ENCODE measurements at regions not wholly inside any gene's neighbourhood (a gene's known extent, or its start where the extent isn't known, plus 50 kb on each side); places are given as distances from the start of the nearest gene placed in this dataset.

DNA sequence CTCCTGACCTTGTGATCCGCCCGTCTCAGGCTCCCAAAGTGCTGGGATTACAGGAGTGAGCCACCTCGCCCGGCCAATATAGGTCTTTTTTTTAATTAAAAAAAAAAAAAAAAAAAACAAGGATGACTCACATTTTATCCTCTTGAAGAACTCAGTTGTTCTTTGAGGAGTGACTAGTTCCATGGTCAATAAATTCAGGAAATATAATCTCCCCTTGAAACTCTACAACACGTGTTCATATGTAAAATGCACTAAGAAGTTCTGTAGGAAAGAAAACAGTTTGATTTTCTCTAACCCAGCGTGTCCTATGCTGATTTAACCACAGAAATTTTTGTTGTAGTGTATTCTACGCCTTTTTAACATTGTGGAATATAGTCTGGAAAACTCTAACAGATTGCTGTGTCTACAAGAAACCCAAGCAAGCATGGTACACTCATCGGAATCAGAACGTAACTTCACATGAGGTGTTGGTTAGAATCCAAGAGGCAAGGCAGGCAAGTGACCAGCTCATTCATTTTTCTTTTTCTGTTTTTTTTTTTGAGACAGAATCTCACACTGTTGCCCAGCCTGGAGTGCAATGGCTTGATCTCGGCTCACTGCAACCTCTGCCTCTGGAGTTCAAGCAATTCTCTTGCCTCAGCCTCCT, 79.0 kb upstream of the ZNF217 start:
- TF ChIP-seq LEF1 (IDR thresholded peaks at IDR 0.05; ENCODE audit: borderline replicate concordance): no peak
- no peak for TF ChIP-seq ZNF384 (IDR thresholded peaks at IDR 0.05)
- TF ChIP-seq ELF4 (IDR thresholded peaks at IDR 0.05): no peak
- TF ChIP-seq HDGF (IDR thresholded peaks at IDR 0.05; ENCODE audit: borderline replicate concordance): no peak
- no peak for TF ChIP-seq SP1 (IDR thresholded peaks at IDR 0.05)
- TF ChIP-seq, protein P1, sequence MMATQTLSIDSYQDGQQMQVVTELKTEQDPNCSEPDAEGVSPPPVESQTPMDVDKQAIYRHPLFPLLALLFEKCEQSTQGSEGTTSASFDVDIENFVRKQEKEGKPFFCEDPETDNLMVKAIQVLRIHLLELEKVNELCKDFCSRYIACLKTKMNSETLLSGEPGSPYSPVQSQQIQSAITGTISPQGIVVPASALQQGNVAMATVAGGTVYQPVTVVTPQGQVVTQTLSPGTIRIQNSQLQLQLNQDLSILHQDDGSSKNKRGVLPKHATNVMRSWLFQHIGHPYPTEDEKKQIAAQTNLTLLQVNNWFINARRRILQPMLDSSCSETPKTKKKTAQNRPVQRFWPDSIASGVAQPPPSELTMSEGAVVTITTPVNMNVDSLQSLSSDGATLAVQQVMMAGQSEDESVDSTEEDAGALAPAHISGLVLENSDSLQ (IDR thresholded peaks at IDR 0.05): no peak
- no peak for TF ChIP-seq SUZ12 (IDR thresholded peaks at IDR 0.05)
- no peak for TF ChIP-seq TARDBP (IDR thresholded peaks at IDR 0.05)
- TF ChIP-seq BHLHE40 (IDR thresholded peaks at IDR 0.05; ENCODE audit: borderline replicate concordance): no peak
- no peak for TF ChIP-seq NFRKB (IDR thresholded peaks at IDR 0.05)
- no peak for TF ChIP-seq FOXA1 (IDR thresholded peaks at IDR 0.05)
- TF ChIP-seq CTBP1 (IDR thresholded peaks at IDR 0.05; ENCODE audit: borderline replicate concordance): no peak
- TF ChIP-seq FOXM1 (IDR thresholded peaks at IDR 0.05; ENCODE audit: borderline replicate concordance): no peak
- TF ChIP-seq FOXK2 (IDR thresholded peaks at IDR 0.05): no peak
